Activated naive CD4-positive, alpha-beta T cell treated with anti-CD3 and anti-CD28 coated beads for 36 hours (primary cell): ENCODE measurements at regions not wholly inside any gene's neighbourhood (a gene's known extent, or its start where the extent isn't known, plus 50 kb on each side); places are given as distances from the start of the nearest gene placed in this dataset.
"Not testable (repeated sequence)": the region's sequence is repeated elsewhere in the genome, so short reads cannot be mapped to it uniquely, and the experiment has no call there.

Experiments used
- CTCF ChIA-PET: fragments of 350-600 bp; sonication (Branson Sonifier 250); formaldehyde crosslinking; loops from one replicate; lab custom pipeline; 2021; ENCODE audit warnings: antibody characterized with exemption; lab: Charles Lee
- DNase-seq: peaks from one replicate; pipeline ENCODE4 v3.0.0-alpha.2; 2020
- H3K27ac Mint-ChIP-seq: one replicate; pipeline ENCODE4 v1.8.0; 2021; ENCODE audit warnings: mild to moderate bottlenecking, mixed read lengths
- H3K27me3 Mint-ChIP-seq: one replicate; pipeline ENCODE4 v1.8.0; 2021; ENCODE audit warnings: low read depth, mixed read lengths
- H3K36me3 Mint-ChIP-seq: one replicate; pipeline ENCODE4 v1.8.0; 2021; ENCODE audit warnings: low read depth, mixed read lengths
- H3K4me1 Mint-ChIP-seq: one replicate; pipeline ENCODE4 v1.8.0; 2021; ENCODE audit warnings: low read depth, mixed read lengths
- H3K4me3 Mint-ChIP-seq: one replicate; pipeline ENCODE4 v1.8.0; 2021; ENCODE audit warnings: mild to moderate bottlenecking, moderate library complexity, mixed read lengths
- H3K9me3 Mint-ChIP-seq: one replicate; pipeline ENCODE4 v1.8.0; 2021; ENCODE audit warnings: mixed read lengths
- intact Hi-C: fragments of 100-400 bp; cut with micrococcal nuclease; formaldehyde crosslinking; loops from one replicate; pipeline ENCODE4 v1.15.1; 2023

DNA sequence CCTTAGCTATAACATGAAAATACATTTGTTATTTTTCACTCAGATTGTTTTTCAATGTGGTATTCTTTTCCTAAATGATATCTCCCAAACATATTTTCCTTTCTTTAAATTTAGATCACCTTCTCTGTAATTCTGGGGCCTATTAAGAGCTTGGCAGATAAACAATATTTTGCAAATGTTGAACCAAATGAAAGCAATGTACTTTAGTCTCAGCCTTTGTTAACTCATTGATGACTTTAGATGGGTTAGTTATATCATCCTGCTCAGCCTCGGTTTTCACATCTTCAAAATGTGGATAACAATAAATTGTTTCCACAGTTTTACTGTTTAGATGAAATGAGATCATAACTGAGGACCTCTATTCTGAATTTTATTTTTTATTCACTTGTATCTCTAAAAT, 1205.2 kb downstream of the SUCLG1 start:
- Mint-ChIP-seq H3K36me3 (no peaks in the 10 kb centered on the region), H3K4me1 (no peaks in the 10 kb centered on the region), H3K9me3 (peaks cover 8% of the 10 kb centered on the region), H3K27ac (no peak overlapping the region), H3K27me3 (no peaks in the 10 kb centered on the region), H3K4me3 (no peak overlapping the region)
- DNase-seq: no peak
- intact Hi-C loops: no loop called here
- CTCF ChIA-PET: no interaction called here

DNA sequence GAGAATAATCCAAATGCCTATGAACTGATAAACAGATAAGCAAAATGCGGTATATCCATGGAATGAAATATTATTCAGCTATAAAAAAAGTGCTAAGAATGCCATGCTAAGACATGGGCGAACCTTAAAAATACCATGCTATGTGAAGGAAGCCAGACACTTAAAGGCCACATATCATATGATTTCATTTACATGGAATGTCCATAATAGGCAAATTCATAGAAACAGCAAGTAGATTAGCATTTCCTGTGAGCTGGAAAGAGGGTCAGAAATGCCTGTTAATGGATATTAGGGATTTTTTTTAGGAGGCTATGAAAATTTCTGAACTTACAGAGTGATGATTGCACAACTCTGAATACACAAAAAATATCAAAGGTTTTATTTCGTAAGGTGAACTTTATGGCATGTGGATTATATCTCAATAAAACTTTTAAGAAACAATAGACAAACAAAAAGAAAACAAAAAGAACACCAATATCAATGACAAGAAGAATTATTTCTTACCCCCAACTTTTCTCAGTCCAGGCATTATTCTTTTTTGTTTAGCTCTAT, 1207.7 kb downstream of the SUCLG1 start:
- Mint-ChIP-seq H3K4me1 (no peaks in the 10 kb centered on the region), H3K27me3 (no peaks in the 10 kb centered on the region), H3K27ac (no peak overlapping the region), H3K9me3 (peaks cover 11% of the 10 kb centered on the region), H3K4me3 (no peak overlapping the region), H3K36me3 (no peaks in the 10 kb centered on the region)
- CTCF ChIA-PET: no interaction called here
- DNase-seq: no peak
- intact Hi-C loops: no loop called here

DNA sequence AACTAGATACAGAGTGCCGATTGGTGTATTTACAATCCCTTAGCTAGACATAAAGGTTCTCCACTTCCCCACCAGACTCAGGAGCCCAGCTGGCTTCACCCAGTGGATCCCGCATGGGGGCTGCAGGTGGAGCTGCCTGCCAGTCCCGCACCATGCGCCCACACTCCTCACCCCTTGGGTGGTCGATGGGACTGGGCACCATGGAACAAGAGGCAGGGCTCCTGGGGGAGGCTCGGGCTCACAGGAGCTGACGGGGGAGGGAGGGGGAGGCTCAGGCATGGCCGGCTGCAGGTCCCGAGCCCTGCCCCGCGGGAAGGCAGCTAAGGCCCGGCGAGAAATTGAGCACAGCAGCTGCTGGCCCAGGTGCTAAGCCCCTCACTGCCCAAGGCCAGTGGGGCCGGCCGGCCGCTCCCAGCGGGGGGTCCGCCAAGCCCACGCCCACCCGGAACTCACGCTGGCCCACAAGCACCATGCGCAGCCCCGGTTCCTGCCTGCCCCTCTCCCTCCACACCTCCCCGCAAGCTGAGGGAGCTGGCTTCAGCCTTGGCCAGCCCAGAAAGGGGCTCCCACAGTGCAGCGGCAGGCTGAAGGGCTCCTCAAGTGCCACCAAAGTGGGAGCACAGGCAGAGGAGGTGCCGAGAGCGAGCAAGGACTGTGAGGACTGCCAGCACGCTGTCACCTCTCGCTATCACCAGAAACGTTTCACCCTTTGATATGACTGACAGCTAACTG, 1213.1 kb downstream of the SUCLG1 start:
- intact Hi-C loops, H3K4me1 Mint-ChIP-seq, H3K27me3 Mint-ChIP-seq, H3K27ac Mint-ChIP-seq, H3K9me3 Mint-ChIP-seq, H3K36me3 Mint-ChIP-seq, DNase-seq, H3K4me3 Mint-ChIP-seq: not testable (repeated sequence)
- CTCF ChIA-PET: interaction anchor here (1.1 kb wide), 1 partner anchor 12 kb away, joined by 3 read pairs; no protein-coding TSS in a partner anchor

DNA sequence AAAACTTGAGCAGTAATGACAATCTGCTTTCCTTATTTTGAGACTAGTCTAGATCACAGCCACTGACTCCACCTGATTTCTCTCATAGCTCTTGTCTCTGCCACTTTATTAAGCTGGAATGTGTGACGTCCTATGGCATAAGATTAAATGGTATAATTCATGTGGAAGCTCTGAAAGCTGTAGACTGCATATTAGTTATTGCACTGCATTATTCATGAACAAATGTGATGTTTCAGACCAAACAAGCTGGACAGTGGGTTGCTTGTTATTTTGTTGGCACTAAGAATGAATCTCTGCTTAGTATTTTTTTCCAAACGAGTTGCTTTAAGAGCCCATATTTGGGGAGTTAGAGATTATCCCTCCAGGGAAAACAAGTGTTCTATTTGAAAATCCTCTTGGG, 1218.5 kb downstream of the SUCLG1 start:
- DNase-seq: no peak
- Mint-ChIP-seq H3K36me3 (no peaks in the 10 kb centered on the region), H3K4me1 (no peaks in the 10 kb centered on the region), H3K4me3 (no peak overlapping the region), H3K9me3 (peaks cover 1% of the 10 kb centered on the region), H3K27ac (no peak overlapping the region), H3K27me3 (no peaks in the 10 kb centered on the region)
- CTCF ChIA-PET: no interaction called here
- intact Hi-C loops: no loop called here

DNA sequence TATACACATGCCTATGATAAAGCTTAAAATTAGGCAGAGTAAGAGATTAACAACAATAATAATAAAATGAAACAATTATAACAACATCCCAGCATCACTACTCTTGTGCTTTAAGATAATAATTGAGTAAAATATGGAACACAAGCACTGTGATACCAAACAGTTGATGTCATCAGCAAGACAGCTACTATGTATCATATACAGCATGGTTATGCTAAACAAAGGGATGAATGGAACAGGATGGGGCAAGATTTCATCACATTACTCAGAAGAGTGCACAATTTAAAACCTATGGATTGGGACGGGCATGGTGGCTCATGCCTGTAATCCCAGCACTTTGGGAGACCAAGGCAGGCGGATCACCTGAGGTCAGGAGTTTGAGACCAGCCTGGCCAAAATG, 1221.0 kb downstream of the SUCLG1 start:
- intact Hi-C loops: no loop called here

DNA sequence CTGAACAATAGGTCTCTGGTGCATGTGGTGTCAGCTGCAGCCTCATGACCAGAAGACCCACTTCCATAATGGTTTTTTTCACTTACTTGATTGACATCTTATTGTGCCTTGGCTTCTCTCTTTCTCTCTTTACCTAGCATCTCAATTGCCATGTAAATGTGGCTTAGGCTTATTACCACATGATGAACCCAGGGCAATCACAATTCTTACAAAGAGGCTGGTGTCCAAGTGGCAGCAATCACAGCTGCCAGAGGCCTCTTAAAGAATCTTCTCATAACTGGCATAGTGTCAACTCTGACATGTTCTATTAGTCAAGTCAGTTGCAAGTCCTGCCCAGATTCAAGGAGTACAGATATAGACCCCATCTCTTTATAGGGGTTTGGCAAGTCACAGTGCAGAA, 1224.8 kb downstream of the SUCLG1 start:
- Mint-ChIP-seq H3K4me3 (no peak overlapping the region), H3K4me1 (no peaks in the 10 kb centered on the region), H3K27me3 (no peaks in the 10 kb centered on the region), H3K36me3 (no peaks in the 10 kb centered on the region), H3K27ac (no peak overlapping the region), H3K9me3 (peaks cover 7% of the 10 kb centered on the region)
- no peak for DNase-seq
- CTCF ChIA-PET: no interaction called here
- intact Hi-C loops: no loop called here

More for the DNA sequence above, 1221.0 kb downstream of the SUCLG1 start:
- DNase-seq: no peak
- H3K4me1 Mint-ChIP-seq: no peaks in the 10 kb centered on the region
- CTCF ChIA-PET: no interaction called here
- no peaks in the 10 kb centered on the region for H3K36me3 Mint-ChIP-seq
- peaks cover 4% of the 10 kb centered on the region for H3K9me3 Mint-ChIP-seq
- H3K27ac Mint-ChIP-seq: no peak overlapping the region
- no peaks in the 10 kb centered on the region for H3K27me3 Mint-ChIP-seq
- no peak overlapping the region for H3K4me3 Mint-ChIP-seq

DNA sequence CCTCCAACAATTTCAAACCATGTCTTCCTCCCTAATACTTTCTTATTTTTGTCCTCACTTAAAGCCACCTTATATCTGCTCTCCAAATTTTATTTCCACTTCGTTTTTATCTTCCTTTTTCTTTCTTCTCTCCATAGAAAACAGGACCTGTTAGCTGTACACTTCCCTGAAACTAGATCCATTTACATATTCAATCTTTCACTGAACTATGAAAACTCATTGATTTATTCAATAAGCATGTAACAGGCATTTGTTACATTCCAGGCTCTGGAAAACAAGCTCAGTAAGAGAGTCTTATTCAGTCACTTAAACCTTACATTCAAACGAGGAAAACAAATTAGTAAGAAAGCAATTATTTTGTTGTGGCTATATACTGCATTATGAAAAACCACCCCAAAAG, 1225.3 kb downstream of the SUCLG1 start:
- DNase-seq: no peak
- no peak overlapping the region for H3K27ac Mint-ChIP-seq
- peaks cover 7% of the 10 kb centered on the region for H3K9me3 Mint-ChIP-seq
- H3K36me3 Mint-ChIP-seq: no peaks in the 10 kb centered on the region
- H3K4me1 Mint-ChIP-seq: no peaks in the 10 kb centered on the region
- H3K4me3 Mint-ChIP-seq: no peak overlapping the region
- H3K27me3 Mint-ChIP-seq: no peaks in the 10 kb centered on the region
- intact Hi-C loops: no loop called here
- CTCF ChIA-PET: no interaction called here

DNA sequence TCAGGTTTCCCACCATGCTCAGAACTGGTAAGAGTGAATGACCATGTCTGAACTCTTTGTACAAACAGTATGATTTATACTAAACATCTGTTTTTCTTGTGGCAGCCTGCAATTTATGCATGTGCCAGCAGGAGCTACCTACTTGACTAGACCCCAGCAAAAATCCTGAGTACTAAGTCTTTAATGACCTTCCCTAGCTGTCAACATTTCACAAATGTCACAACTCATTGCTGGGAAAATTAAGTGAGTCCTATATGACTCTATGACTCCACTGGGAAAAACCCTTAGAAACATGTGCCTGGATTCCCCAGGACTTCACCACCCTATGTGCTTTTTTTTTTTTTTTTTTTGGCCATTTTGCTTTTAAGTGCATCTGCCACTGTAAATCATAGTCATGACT, 1225.8 kb downstream of the SUCLG1 start:
- peaks cover 7% of the 10 kb centered on the region for H3K9me3 Mint-ChIP-seq
- no peak overlapping the region for H3K4me3 Mint-ChIP-seq
- CTCF ChIA-PET: no interaction called here
- H3K27me3 Mint-ChIP-seq: no peaks in the 10 kb centered on the region
- no peak overlapping the region for H3K27ac Mint-ChIP-seq
- H3K36me3 Mint-ChIP-seq: no peaks in the 10 kb centered on the region
- H3K4me1 Mint-ChIP-seq: no peaks in the 10 kb centered on the region
- intact Hi-C loops: no loop called here
- no peak for DNase-seq

DNA sequence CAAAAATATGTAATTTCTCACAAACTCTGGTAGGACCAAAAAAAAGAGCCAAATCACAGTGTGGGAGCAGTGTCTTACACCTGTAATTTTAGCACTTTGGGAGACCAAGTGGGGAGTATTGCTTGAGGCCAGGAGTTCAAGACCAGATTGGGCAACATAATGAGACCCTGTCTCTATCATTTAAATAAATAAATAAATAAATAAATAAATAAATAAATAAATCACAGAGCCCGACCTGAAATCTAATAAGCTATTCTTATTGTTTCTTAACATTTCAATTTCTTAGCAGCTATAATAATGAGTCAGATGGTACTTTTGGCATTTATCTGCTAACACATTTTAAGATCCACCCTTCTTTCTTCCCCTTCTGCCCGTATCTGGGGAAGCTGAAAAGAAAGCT, 1229.6 kb downstream of the SUCLG1 start:
- no peak overlapping the region for H3K4me3 Mint-ChIP-seq
- H3K27ac Mint-ChIP-seq: no peak overlapping the region
- no peaks in the 10 kb centered on the region for H3K36me3 Mint-ChIP-seq
- H3K27me3 Mint-ChIP-seq: no peaks in the 10 kb centered on the region
- CTCF ChIA-PET: no interaction called here
- DNase-seq: no peak
- intact Hi-C loops: no loop called here
- H3K9me3 Mint-ChIP-seq: peaks cover 3% of the 10 kb centered on the region
- H3K4me1 Mint-ChIP-seq: no peaks in the 10 kb centered on the region

DNA sequence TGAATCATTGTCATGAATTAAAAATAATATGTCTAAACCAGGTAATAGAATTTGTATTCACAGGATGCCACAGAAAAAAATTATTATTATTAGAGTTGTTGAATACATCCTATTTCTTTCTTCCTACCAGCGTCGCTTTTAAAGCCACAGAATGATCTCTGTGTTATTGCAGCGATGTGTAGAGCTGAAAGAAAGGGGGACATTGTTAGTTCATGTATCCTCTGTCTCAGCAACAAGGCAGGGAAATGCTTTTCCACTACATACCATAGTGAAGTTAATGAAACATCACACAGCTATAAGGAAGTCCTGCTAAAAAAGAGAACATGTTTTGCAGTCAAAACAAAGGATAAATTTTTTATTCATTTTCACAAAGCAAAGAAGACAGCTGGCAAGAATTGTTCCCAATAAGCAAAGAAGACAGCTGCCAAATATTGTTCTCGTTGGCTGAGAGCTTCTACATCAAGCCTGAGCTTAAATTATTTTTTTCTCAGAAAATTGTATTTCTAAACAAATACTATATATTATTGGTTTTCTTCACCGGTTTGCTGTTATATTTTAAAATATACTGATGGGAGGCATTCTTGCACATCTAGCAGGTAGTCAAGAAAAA, 1234.4 kb downstream of the SUCLG1 start:
- Mint-ChIP-seq H3K27me3 (no peaks in the 10 kb centered on the region), H3K27ac (no peak overlapping the region), H3K4me1 (no peaks in the 10 kb centered on the region), H3K36me3 (no peaks in the 10 kb centered on the region), H3K4me3 (no peak overlapping the region), H3K9me3 (peaks cover 1% of the 10 kb centered on the region)
- DNase-seq: no peak
- CTCF ChIA-PET: no interaction called here
- intact Hi-C loops: no loop called here

DNA sequence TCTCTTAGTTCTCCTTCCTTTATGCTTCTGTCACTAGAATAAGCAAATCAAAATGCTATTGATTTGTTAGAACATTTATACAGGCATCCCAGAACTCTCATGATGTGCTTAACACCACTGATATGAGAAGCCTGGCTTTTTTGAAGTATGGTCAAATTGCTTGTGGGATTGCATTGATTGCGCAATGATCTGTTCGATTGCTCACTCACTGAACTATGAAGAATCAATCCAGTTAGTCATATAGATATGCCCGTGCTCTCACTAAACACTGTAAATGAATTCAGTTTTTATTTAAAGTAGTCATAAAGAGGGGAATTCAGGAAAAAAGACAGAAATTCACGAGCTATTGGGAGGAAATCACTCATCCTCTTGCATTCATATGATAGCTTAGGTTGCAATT, 1237.8 kb downstream of the SUCLG1 start:
- H3K27ac Mint-ChIP-seq: no peak overlapping the region
- no peaks in the 10 kb centered on the region for H3K36me3 Mint-ChIP-seq
- no peak overlapping the region for H3K4me3 Mint-ChIP-seq
- CTCF ChIA-PET: interaction anchor here (0.7 kb wide), 1 partner anchor 1530 kb away, joined by 3 read pairs; no protein-coding TSS in a partner anchor
- peaks cover 3% of the 10 kb centered on the region for H3K9me3 Mint-ChIP-seq
- no peaks in the 10 kb centered on the region for H3K4me1 Mint-ChIP-seq
- no peak for DNase-seq
- intact Hi-C loops: no loop called here
- no peaks in the 10 kb centered on the region for H3K27me3 Mint-ChIP-seq

DNA sequence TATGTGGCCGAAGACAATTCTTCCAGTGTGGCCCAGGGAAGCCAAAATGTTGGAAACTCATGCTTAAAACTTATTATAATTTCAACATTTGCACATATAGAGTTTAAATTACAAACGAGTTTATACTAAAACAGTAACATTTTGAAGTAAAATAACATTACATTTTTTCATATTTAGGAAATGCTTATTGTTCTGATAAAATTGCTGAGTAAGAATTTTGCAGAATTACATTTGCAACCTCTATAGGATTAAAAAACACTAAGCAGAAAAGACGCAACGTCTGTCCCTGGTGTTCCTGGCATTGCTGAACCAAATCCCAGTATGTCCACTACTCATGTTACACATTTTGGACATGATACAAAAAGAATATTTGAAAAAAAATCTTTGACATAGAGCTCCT, 1241.2 kb downstream of the SUCLG1 start:
- Mint-ChIP-seq H3K4me3 (no peak overlapping the region), H3K27me3 (no peaks in the 10 kb centered on the region), H3K27ac (no peak overlapping the region), H3K9me3 (peaks cover 4% of the 10 kb centered on the region), H3K36me3 (no peaks in the 10 kb centered on the region), H3K4me1 (no peaks in the 10 kb centered on the region)
- no peak for DNase-seq
- intact Hi-C loops: no loop called here
- CTCF ChIA-PET: no interaction called here

DNA sequence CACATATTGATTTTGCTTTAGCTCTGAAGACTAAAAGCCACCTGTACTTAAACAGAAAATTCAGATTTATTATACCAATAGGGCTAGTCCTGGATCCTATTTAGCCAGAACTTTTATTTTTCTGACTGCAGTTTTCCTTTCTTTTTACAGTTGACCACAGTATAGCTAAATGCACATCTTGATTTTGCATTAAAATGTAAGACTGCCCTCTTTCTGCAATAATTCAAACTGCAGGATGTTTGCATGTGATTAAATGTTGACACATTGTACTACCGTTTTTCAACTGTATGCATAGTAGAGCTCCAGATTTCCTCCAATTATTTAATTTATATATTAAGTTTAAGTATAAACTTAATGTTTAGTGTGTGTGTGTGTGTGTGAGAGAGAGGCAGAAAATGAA, 1262.9 kb downstream of the SUCLG1 start:
- no peaks in the 10 kb centered on the region for H3K27me3 Mint-ChIP-seq
- peaks cover 1% of the 10 kb centered on the region for H3K9me3 Mint-ChIP-seq
- no peak for DNase-seq
- no peaks in the 10 kb centered on the region for H3K4me1 Mint-ChIP-seq
- intact Hi-C loops: no loop called here
- no peak overlapping the region for H3K27ac Mint-ChIP-seq
- no peak overlapping the region for H3K4me3 Mint-ChIP-seq
- CTCF ChIA-PET: interaction anchor here (1.8 kb wide), 1 partner anchor 10 kb away, joined by 3 read pairs; no protein-coding TSS in a partner anchor
- no peaks in the 10 kb centered on the region for H3K36me3 Mint-ChIP-seq
